ENCODE measurements at regions not wholly inside any gene's neighbourhood (a gene's known extent, or its start where the extent isn't known, plus 50 kb on each side); places are given as distances from the start of the nearest gene placed in this dataset.
"Not testable (repeated sequence)": the region's sequence is repeated elsewhere in the genome, so short reads cannot be mapped to it uniquely, and the experiment has no call there.

DNA sequence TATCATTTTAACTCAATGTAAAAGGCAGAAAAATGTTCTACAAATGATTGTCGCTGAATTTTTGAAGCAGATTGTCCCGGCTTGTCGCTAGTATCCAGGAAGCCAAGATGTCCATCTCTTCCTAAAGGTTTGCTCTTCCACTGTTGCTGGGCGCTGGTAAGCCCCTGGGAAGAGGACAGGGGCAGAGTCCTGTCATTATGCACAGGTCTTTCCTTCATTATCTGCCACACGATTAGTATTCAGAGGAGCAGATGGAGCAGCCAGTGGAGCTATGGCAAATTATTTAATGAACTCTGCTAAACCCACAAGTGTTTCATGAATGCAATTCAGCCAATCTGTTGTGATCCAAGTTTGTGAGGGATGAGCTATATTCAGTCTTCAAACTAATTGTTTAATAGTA lies 499.1 kb upstream of the NRP1 start:
- TF ChIP-seq, protein P1, sequence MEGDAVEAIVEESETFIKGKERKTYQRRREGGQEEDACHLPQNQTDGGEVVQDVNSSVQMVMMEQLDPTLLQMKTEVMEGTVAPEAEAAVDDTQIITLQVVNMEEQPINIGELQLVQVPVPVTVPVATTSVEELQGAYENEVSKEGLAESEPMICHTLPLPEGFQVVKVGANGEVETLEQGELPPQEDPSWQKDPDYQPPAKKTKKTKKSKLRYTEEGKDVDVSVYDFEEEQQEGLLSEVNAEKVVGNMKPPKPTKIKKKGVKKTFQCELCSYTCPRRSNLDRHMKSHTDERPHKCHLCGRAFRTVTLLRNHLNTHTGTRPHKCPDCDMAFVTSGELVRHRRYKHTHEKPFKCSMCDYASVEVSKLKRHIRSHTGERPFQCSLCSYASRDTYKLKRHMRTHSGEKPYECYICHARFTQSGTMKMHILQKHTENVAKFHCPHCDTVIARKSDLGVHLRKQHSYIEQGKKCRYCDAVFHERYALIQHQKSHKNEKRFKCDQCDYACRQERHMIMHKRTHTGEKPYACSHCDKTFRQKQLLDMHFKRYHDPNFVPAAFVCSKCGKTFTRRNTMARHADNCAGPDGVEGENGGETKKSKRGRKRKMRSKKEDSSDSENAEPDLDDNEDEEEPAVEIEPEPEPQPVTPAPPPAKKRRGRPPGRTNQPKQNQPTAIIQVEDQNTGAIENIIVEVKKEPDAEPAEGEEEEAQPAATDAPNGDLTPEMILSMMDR (IDR thresholded peaks at IDR 0.05; ENCODE audit: extremely low read depth, low read depth, low read length), result no peak
- Histone ChIP-seq H3K4me3 (ENCODE audit: insufficient read depth, low read length) (no peak overlapping the region), H3K36me3 (ENCODE audit: insufficient read depth, low read length) (no peaks in the 10 kb centered on the region), H3K4me2 (ENCODE audit: insufficient read depth, low read length) (no peak overlapping the region), H3K4me1 (ENCODE audit: insufficient read depth, low read length) (no peaks in the 10 kb centered on the region), H4K20me1 (ENCODE audit: insufficient read depth, low read length) (no peaks in the 10 kb centered on the region), H3K9me3 (ENCODE audit: low read depth, low read length) (no peaks in the 10 kb centered on the region), H3K27me3 (ENCODE audit: insufficient read depth, low read length) (no peaks in the 10 kb centered on the region), H3K79me2 (ENCODE audit: insufficient read depth, low read length) (no peaks in the 10 kb centered on the region), H2AFZ (ENCODE audit: low read length) (no peak overlapping the region), H3K27ac (ENCODE audit: low read depth, low read length) (no peak overlapping the region)
- peak; percentile 44 for DNase-seq (ENCODE audit: insufficient read length, low spot score, missing footprints)

DNA sequence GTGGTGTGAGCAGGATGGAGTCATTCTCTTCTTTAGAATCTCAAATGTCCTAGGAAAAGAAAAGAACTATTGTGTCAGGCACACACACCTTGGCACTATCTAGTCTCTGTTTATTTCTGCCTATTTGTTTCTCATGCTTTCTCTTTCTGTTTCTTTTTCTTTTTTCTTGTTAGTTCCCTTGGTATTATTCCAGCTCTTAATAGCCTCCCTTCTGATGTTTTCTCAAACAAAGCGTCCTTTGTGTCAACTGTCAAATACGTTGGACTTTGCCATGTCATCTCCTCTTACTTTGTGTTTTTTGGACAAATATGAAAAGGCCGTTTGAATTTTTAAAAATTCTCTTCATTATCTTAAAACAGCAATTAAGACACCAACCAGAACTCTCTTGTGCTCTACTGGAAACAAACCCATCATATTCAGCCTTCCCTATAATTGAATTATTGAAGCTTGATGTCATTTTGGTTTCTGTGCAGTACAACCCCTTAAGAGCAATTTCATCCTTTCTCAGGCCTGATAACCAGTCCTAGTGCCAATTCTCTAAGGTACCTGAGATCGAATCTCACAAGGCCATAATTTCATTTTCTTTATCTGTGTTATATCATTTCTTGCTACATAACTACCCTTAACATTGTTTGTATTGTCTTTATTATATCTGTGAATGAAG lies 497.8 kb upstream of the NRP1 start:
- Histone ChIP-seq H3K27ac (ENCODE audit: low read depth, low read length) (no peak overlapping the region), H3K4me2 (ENCODE audit: insufficient read depth, low read length) (no peak overlapping the region), H3K4me1 (ENCODE audit: insufficient read depth, low read length) (no peaks in the 10 kb centered on the region), H3K79me2 (ENCODE audit: insufficient read depth, low read length) (no peaks in the 10 kb centered on the region), H3K4me3 (ENCODE audit: insufficient read depth, low read length) (no peak overlapping the region), H3K27me3 (ENCODE audit: insufficient read depth, low read length) (no peaks in the 10 kb centered on the region), H4K20me1 (ENCODE audit: insufficient read depth, low read length) (no peaks in the 10 kb centered on the region), H3K36me3 (ENCODE audit: insufficient read depth, low read length) (no peaks in the 10 kb centered on the region), H3K9me3 (ENCODE audit: low read depth, low read length) (no peaks in the 10 kb centered on the region), H2AFZ (ENCODE audit: low read length) (no peak overlapping the region)
- DNase-seq (ENCODE audit: insufficient read length, low spot score, missing footprints), result no peak
- TF ChIP-seq, protein P1 (IDR thresholded peaks at IDR 0.05; ENCODE audit: extremely low read depth, low read depth, low read length), result no peak

DNA sequence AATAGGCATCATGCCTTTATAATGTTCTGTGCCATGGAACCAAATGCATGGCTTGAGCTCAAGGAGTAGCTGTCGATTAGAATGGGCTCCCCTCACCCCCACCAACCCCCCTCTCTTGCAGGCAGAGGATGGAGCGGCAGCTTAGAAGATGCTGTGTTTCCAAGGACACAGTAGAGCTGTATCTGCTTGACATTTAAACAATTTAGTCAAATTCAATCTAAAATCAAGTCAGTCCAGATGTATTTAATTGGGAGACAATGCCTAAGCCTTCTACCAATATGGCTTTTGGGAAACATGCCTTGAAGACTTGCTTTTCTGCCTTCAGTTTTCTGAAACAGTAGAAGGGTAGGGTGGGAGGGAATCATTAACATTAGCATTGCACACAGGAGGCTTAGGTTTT lies 497.1 kb upstream of the NRP1 start:
- TF ChIP-seq, protein P1 (IDR thresholded peaks at IDR 0.05; ENCODE audit: extremely low read depth, low read depth, low read length), result no peak
- no peaks in the 10 kb centered on the region for H3K79me2 ChIP-seq (ENCODE audit: insufficient read depth, low read length)
- H4K20me1 ChIP-seq (ENCODE audit: insufficient read depth, low read length), result no peaks in the 10 kb centered on the region
- H3K4me2 ChIP-seq (ENCODE audit: insufficient read depth, low read length), result no peak overlapping the region
- H3K27me3 ChIP-seq (ENCODE audit: insufficient read depth, low read length), result no peaks in the 10 kb centered on the region
- DNase-seq (ENCODE audit: insufficient read length, low spot score, missing footprints), result no peak
- no peak overlapping the region for H3K4me3 ChIP-seq (ENCODE audit: insufficient read depth, low read length)
- H2AFZ ChIP-seq (ENCODE audit: low read length), result no peak overlapping the region
- no peaks in the 10 kb centered on the region for H3K9me3 ChIP-seq (ENCODE audit: low read depth, low read length)
- no peaks in the 10 kb centered on the region for H3K4me1 ChIP-seq (ENCODE audit: insufficient read depth, low read length)
- H3K36me3 ChIP-seq (ENCODE audit: insufficient read depth, low read length), result no peaks in the 10 kb centered on the region
- no peak overlapping the region for H3K27ac ChIP-seq (ENCODE audit: low read depth, low read length)

DNA sequence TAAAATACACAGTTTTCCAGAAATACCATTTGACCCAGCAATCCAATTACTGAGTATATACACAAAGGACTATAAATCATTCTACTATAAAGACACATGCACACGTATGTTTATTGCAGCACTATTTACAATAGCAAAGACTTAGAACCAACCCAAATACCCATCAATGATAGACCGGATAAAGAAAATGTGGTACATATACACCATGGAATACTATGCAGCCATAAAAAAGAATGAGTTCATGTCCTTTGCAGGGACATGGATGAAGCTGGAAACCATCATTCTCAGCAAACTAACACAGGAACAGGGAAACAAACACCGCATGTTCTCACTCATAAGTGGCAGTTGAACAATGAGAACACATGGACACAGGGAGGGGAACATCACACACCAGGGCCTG lies 495.4 kb upstream of the NRP1 start:
- not testable (repeated sequence) for H3K27ac ChIP-seq (ENCODE audit: low read depth, low read length); H3K4me1 ChIP-seq (ENCODE audit: insufficient read depth, low read length); H4K20me1 ChIP-seq (ENCODE audit: insufficient read depth, low read length); H3K9me3 ChIP-seq (ENCODE audit: low read depth, low read length); H3K4me3 ChIP-seq (ENCODE audit: insufficient read depth, low read length); H2AFZ ChIP-seq (ENCODE audit: low read length); H3K36me3 ChIP-seq (ENCODE audit: insufficient read depth, low read length); DNase-seq (ENCODE audit: insufficient read length, low spot score, missing footprints); H3K79me2 ChIP-seq (ENCODE audit: insufficient read depth, low read length); H3K4me2 ChIP-seq (ENCODE audit: insufficient read depth, low read length); H3K27me3 ChIP-seq (ENCODE audit: insufficient read depth, low read length)

Measured in osteoblast (primary cell).